Neuronal stem cell (in vitro differentiated cells): ENCODE measurements at regions not wholly inside any gene's neighbourhood (a gene's known extent, or its start where the extent isn't known, plus 50 kb on each side); places are given as distances from the start of the nearest gene placed in this dataset.

ENCODE experiments used
- DNase-seq: peaks from one replicate; pipeline ENCODE4 v3.0.0-alpha.2; 2013; ENCODE audit warnings: low spot score
- H2AFZ ChIP-seq: one replicate; pipeline ENCODE4 v1.6.1; 2013; ENCODE audit warnings: mild to moderate bottlenecking, low read length, inconsistent platforms
- H2AK5ac ChIP-seq: 2 replicates; pipeline ENCODE4 v1.6.1; 2013; ENCODE audit warnings: low read depth, mild to moderate bottlenecking, inconsistent platforms, low read length, moderate library complexity, mixed read lengths
- H2BK120ac ChIP-seq: 2 replicates; pipeline ENCODE4 v1.6.1; 2013; ENCODE audit warnings: low read depth, mild to moderate bottlenecking, inconsistent platforms, low read length, moderate library complexity, mixed read lengths
- H2BK12ac ChIP-seq: one replicate; pipeline ENCODE4 v1.6.1; 2013; ENCODE audit warnings: low read length, inconsistent platforms
- H2BK15ac ChIP-seq: 2 replicates; pipeline ENCODE4 v1.6.1; 2013; ENCODE audit warnings: mild to moderate bottlenecking, low read length, inconsistent platforms, mixed read lengths
- H2BK5ac ChIP-seq: one replicate; pipeline ENCODE4 v1.6.1; 2013; ENCODE audit warnings: inconsistent platforms, mild to moderate bottlenecking, low read length, moderate library complexity
- H3K14ac ChIP-seq: one replicate; pipeline ENCODE4 v1.6.1; 2013; ENCODE audit warnings: low read length, inconsistent platforms
- H3K18ac ChIP-seq: 2 replicates; pipeline ENCODE4 v1.6.1; 2013; ENCODE audit warnings: low read length, inconsistent platforms
- H3K23ac ChIP-seq: 2 replicates; pipeline ENCODE4 v1.6.1; 2013; ENCODE audit warnings: low read depth, mild to moderate bottlenecking, mixed read lengths, low read length, inconsistent platforms; ENCODE audit not compliant: poor library complexity
- H3K27ac ChIP-seq: replicated peaks from 3 replicates; pipeline ENCODE4 v1.5.1; 2013; ENCODE audit warnings: low read length, inconsistent platforms
- H3K27me3 ChIP-seq, 3 experiments: 2 replicates each; pipeline ENCODE4 v1.6.1; 2013; ENCODE audit warnings: low read length in 3 of 3, mild to moderate bottlenecking in 2 of 3, inconsistent platforms in 1 of 3, low read depth in 1 of 3, mixed read lengths in 1 of 3, moderate library complexity in 1 of 3; ENCODE audit not compliant: control insufficient read depth in 3 of 3, insufficient read depth in 3 of 3
- H3K36me3 ChIP-seq, 2 donors: replicated peaks in 1 of 2; 2 replicates each; pipeline ENCODE4 v1.6.1; 2013; ENCODE audit warnings: low read length in 2 of 2; ENCODE audit not compliant: control insufficient read depth in 2 of 2, insufficient read depth in 2 of 2
- H3K4ac ChIP-seq: 2 replicates; pipeline ENCODE4 v1.6.1; 2013; ENCODE audit warnings: inconsistent platforms, mild to moderate bottlenecking, low read length, moderate library complexity
- H3K4me1 ChIP-seq, 2 donors: 1 replicate in 1 of 2; 2 replicates in 1 of 2; pipeline ENCODE4 v1.6.1; 2013; ENCODE audit warnings: low read length in 2 of 2, low read depth in 1 of 2; ENCODE audit not compliant: control insufficient read depth in 2 of 2, insufficient read depth in 1 of 2
- H3K4me2 ChIP-seq: one replicate; pipeline ENCODE4 v1.6.1; 2013; ENCODE audit warnings: mild to moderate bottlenecking, low read length, inconsistent platforms; ENCODE audit not compliant: insufficient read depth, poor library complexity, severe bottlenecking
- H3K4me3 ChIP-seq, 2 donors: 2 replicates each; pipeline ENCODE4 v1.5.1; 2013; ENCODE audit warnings: low read length in 2 of 2, mild to moderate bottlenecking in 2 of 2, inconsistent platforms in 1 of 2, moderate library complexity in 1 of 2
- H3K79me1 ChIP-seq: one replicate; pipeline ENCODE4 v1.6.1; 2013; ENCODE audit warnings: low read depth, mild to moderate bottlenecking, inconsistent platforms, low read length, moderate library complexity
- H3K9ac ChIP-seq: one replicate; pipeline ENCODE4 v1.6.1; 2013; ENCODE audit warnings: mild to moderate bottlenecking, low read depth, low read length, inconsistent platforms; ENCODE audit not compliant: poor library complexity
- H3K9me3 ChIP-seq, 2 donors: replicated peaks in 1 of 2; 2 replicates each; pipeline versions ENCODE3 to v1.6.1; 2013; ENCODE audit warnings: low read length in 2 of 2, mild to moderate bottlenecking in 2 of 2, inconsistent platforms in 1 of 2, low read depth in 1 of 2, mixed read lengths in 1 of 2, moderate library complexity in 1 of 2; ENCODE audit not compliant: control insufficient read depth in 2 of 2, insufficient read depth in 1 of 2
- H4K8ac ChIP-seq: one replicate; pipeline ENCODE4 v1.6.1; 2013; ENCODE audit warnings: low read depth, mild to moderate bottlenecking, inconsistent platforms, low read length, moderate library complexity
- H4K91ac ChIP-seq: one replicate; pipeline ENCODE4 v1.6.1; 2013; ENCODE audit warnings: low read length, low read depth, mild to moderate bottlenecking, inconsistent platforms; ENCODE audit not compliant: poor library complexity
- WGBS, 2 donors: extraction: QIAGEN DNeasy Blood & Tissue Kit; methylation state at CpG; one replicate each; pipeline ENCODE4 v1.1.7; 2013; ENCODE audit warnings: missing lambda C conversion rate in 2 of 2, mixed read lengths in 1 of 2; ENCODE audit not compliant: insufficient read length in 2 of 2, insufficient replicate concordance in 1 of 2; ENCODE audit errors: extremely low coverage in 2 of 2; 5-methylcytosine and 5-hydroxymethylcytosine counted together

GRCh38 chr6:141653590-141653989 is 479.1 kb upstream of the GJE1 start:
- no peak overlapping the region for H2BK12ac ChIP-seq
- no peak overlapping the region for H3K18ac ChIP-seq
- DNase-seq, result no peak
- no peak overlapping the region for H3K4me3 ChIP-seq
- no peak overlapping the region for H3K4ac ChIP-seq
- no peak overlapping the region for H2AFZ ChIP-seq
- H3K4me2 ChIP-seq, result no peak overlapping the region
- no peak overlapping the region for H3K23ac ChIP-seq
- H3K36me3 ChIP-seq, result no peaks in the 10 kb centered on the region
- no peak overlapping the region for H4K8ac ChIP-seq
- H2BK5ac ChIP-seq, result no peak overlapping the region
- no peak overlapping the region for H2BK120ac ChIP-seq
- no peak overlapping the region for H3K14ac ChIP-seq
- H3K4me1 ChIP-seq, result no peaks in the 10 kb centered on the region
- WGBS, 2 donors, result no CpG with 5 or more reads among the region's 1 CpG
- H4K91ac ChIP-seq, result no peak overlapping the region
- no peak overlapping the region for H2AK5ac ChIP-seq
- H3K27me3 ChIP-seq, result no peaks in the 10 kb centered on the region
- no peaks in the 10 kb centered on the region for H3K9me3 ChIP-seq
- H2BK15ac ChIP-seq, result no peak overlapping the region
- H3K27ac ChIP-seq, result no peak overlapping the region
- no peaks in the 10 kb centered on the region for H3K79me1 ChIP-seq
- no peak overlapping the region for H3K9ac ChIP-seq

GRCh38 chr6:141641951-141642350 is 490.8 kb upstream of the GJE1 start:
- Histone ChIP-seq H3K9ac (no peak overlapping the region), H3K14ac (no peak overlapping the region), H3K4me3 (no peak overlapping the region)

GRCh38 chr6:141641406-141641805 is 491.3 kb upstream of the GJE1 start:
- no peak overlapping the region for H3K4ac ChIP-seq
- no peak overlapping the region for H4K91ac ChIP-seq
- H3K9me3 ChIP-seq, result no peaks in the 10 kb centered on the region
- no peaks in the 10 kb centered on the region for H3K79me1 ChIP-seq
- no peaks in the 10 kb centered on the region for H3K4me1 ChIP-seq
- no peaks in the 10 kb centered on the region for H3K36me3 ChIP-seq
- H3K14ac ChIP-seq, result no peak overlapping the region
- no peak overlapping the region for H3K4me3 ChIP-seq
- H2BK5ac ChIP-seq, result no peak overlapping the region
- no peak overlapping the region for H4K8ac ChIP-seq
- no peak overlapping the region for H2BK15ac ChIP-seq
- no peak overlapping the region for H2AFZ ChIP-seq
- H3K27ac ChIP-seq, result no peak overlapping the region
- WGBS, 2 donors, result no CpG with 5 or more reads among the region's 1 CpG
- no peak overlapping the region for H3K23ac ChIP-seq
- no peak overlapping the region for H2BK120ac ChIP-seq
- no peak overlapping the region for H2AK5ac ChIP-seq
- H2BK12ac ChIP-seq, result no peak overlapping the region
- no peak overlapping the region for H3K9ac ChIP-seq
- no peak overlapping the region for H3K4me2 ChIP-seq
- DNase-seq, result no peak
- H3K27me3 ChIP-seq, result no peaks in the 10 kb centered on the region
- H3K18ac ChIP-seq, result no peak overlapping the region

More at GRCh38 chr6:141641951-141642350, 490.8 kb upstream of the GJE1 start:
- H2BK5ac ChIP-seq, result no peak overlapping the region
- H3K4ac ChIP-seq, result no peak overlapping the region
- no peak overlapping the region for H2BK120ac ChIP-seq
- no peaks in the 10 kb centered on the region for H3K4me1 ChIP-seq
- no peak overlapping the region for H2AK5ac ChIP-seq
- H3K18ac ChIP-seq, result no peak overlapping the region
- no peak overlapping the region for H3K27ac ChIP-seq
- no peak overlapping the region for H2BK15ac ChIP-seq
- no peaks in the 10 kb centered on the region for H3K36me3 ChIP-seq
- no peaks in the 10 kb centered on the region for H3K27me3 ChIP-seq
- no peak overlapping the region for H3K4me2 ChIP-seq
- WGBS, 2 donors, result no CpG with 5 or more reads among the region's 1 CpG
- no peak overlapping the region for H4K8ac ChIP-seq
- no peaks in the 10 kb centered on the region for H3K9me3 ChIP-seq
- H2BK12ac ChIP-seq, result no peak overlapping the region
- no peak overlapping the region for H4K91ac ChIP-seq
- DNase-seq, result no peak
- H3K79me1 ChIP-seq, result no peaks in the 10 kb centered on the region
- H3K23ac ChIP-seq, result no peak overlapping the region
- no peak overlapping the region for H2AFZ ChIP-seq

GRCh38 chr6:141635621-141636020 is 497.1 kb upstream of the GJE1 start:
- no peak overlapping the region for H2BK120ac ChIP-seq
- no CpG with 5 or more reads among the region's 3 CpGs for WGBS, 2 donors
- H2BK5ac ChIP-seq, result no peak overlapping the region
- H2AFZ ChIP-seq, result no peak overlapping the region
- no peaks in the 10 kb centered on the region for H3K79me1 ChIP-seq
- H3K4me3 ChIP-seq, result no peak overlapping the region
- no peak overlapping the region for H4K8ac ChIP-seq
- H3K18ac ChIP-seq, result no peak overlapping the region
- no peaks in the 10 kb centered on the region for H3K4me1 ChIP-seq
- no peaks in the 10 kb centered on the region for H3K36me3 ChIP-seq
- H2BK12ac ChIP-seq, result no peak overlapping the region
- H3K4me2 ChIP-seq, result no peak overlapping the region
- H3K9ac ChIP-seq, result no peak overlapping the region
- no peak overlapping the region for H3K27ac ChIP-seq
- H3K14ac ChIP-seq, result no peak overlapping the region
- H3K27me3 ChIP-seq, result no peaks in the 10 kb centered on the region
- no peak overlapping the region for H2AK5ac ChIP-seq
- no peak for DNase-seq
- no peak overlapping the region for H4K91ac ChIP-seq
- H3K9me3 ChIP-seq, result no peaks in the 10 kb centered on the region
- H3K23ac ChIP-seq, result no peak overlapping the region
- H2BK15ac ChIP-seq, result no peak overlapping the region
- no peak overlapping the region for H3K4ac ChIP-seq
